LoVo (cell line): ENCODE measurements at regions not wholly inside any gene's neighbourhood (a gene's known extent, or its start where the extent isn't known, plus 50 kb on each side); places are given as distances from the start of the nearest gene placed in this dataset.

ENCODE experiments used
- DNase-seq: peaks from one replicate; pipeline ENCODE4 v3.0.0-alpha.2; 2016; ENCODE audit warnings: low spot score

DNA sequence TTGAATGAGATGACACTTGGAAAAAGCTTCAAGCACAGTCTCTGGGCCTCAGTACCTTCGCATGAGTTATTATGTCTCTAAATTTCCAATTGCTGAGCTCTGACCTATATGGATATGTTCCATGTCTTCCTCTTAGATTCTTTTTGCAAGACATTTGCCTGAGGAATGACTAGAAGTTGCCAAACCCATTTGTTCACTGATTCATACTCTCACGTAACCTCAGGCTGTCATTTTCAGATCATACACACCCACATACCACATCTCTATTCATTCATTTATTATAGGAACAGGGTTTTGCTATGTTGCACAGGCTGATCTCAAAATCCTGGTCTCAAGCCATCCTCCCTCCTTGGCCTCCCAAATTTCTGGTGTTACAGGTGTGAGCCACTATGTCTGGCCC is 2137.1 kb upstream of the TENM3 start:
- DNase-seq: no peak

DNA sequence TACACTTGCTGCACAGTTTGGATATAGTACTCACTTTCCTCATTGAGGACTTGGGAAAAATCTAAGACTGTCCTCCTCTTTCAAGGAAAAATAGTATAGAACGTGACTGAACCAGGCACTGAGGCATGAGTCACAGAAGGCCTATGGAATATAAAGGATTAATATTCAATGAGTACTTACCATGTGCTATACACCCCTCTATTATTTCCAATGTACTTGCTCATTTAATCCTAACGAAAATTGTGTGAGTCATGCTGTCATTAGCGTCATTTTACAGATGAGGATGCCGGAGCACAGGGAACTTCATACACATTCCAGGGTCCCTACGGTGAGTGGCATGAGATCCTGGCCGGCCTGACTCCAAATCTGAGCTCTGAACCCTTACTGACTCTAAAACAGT is 2136.2 kb upstream of the TENM3 start:
- DNase-seq: no peak

DNA sequence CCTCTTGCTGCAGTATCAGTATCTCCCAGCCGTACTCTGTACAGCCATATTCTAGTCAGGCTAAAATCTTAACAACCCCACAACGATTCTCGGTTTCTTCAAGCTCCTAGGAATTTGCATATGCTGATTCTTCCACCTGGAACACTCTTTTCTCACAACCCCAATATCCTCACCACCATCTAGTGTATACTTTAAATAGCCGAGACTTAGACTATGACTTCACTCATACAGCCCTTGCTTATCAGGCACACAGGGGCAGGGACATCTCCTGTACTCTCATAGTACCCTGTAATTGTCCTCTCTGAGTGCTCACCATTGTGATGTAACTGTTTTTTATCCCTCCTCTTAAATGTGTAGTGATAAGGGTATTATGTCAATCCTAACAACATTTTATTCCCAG is 2126.4 kb upstream of the TENM3 start:
- no peak for DNase-seq

DNA sequence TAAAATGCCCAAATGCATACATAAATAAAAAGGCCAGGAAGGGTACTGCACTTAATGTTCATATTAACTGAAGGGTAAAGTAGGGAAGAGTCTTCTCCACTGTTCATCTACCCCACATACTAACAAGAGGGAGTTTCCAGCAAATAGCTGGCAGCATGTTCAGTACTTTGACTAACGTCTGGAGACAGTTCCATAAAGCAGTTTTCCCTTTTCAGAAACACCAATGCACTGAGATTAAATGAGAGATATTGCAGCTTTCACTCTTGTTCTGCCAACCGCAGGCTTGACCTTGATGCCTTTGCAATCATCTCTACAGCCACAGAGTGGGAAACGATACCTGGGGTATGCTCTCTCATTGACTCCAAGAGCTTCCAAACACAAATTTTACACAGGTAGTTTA is 2123.1 kb upstream of the TENM3 start:
- no peak for DNase-seq

DNA sequence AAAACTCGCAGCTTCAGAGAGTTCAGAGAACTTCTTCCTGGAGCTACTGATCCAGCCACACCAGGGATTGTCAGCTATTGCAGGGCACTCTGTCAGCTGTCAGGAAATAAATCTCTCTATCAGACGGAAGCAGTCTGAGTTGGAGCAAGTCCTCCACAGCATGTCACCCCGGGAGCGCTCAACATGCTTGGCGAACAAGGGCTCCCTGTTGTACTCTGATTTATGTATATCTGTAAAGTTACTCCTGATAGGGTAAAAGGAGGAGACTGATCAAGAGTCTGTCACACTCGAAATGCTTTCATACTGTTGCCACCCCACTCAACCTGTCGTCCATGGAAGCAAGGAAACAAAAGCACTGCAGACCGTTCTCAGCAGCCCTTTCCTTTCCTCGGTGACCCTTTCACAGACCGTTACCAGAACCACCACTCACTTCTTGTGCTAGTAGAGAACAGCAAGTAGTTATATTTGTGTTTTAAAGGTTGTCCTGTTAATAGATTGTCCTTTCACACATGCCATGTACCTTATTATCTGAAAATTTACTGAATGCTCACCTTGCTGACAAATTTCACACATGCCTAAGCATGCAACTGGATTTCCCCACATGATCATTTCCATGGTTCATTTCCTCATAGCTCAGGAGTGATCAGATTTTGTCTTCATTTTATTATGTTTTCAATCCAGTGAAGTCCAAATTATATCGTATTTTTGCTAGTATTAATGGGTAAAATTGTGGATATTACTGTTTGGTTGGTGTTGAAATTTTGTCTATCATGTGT is 2108.9 kb upstream of the TENM3 start:
- DNase-seq: peak; percentile 4

DNA sequence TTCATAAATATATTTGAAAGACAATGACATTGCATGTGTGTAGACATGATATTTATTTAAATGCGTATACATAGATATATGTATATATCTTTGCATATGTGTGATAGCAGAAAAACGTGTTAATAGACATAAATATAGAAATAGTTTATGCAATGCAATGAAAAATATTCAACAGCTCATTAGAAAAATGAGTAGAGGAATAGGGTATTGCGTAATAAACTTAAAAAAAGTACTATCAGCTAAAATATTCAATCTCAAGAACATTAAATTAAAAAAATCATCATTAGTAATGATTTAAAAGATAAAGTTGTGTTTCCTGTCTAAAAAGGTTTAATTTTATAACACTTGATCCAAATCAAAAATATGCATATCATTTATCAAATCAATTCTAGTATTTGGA is 2101.5 kb upstream of the TENM3 start:
- DNase-seq: no peak

DNA sequence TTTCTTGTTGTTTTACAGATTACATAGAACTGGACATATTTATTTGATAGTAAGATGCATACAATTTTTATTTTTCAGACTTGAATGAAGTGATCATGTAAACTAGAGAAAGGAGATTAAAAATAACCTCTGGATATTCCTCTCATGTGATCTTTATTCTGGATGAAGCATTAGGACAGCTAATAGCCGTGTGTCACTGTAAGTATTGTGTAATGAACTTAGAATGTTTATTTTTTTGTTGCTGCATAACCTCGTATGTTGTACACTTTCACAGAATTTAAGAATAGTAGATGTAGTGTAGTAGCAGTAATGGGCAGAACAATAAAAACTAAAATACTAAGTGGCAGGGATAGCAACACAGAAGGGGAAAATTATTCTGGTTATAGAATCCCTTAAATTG is 2094.5 kb upstream of the TENM3 start:
- no peak for DNase-seq

DNA sequence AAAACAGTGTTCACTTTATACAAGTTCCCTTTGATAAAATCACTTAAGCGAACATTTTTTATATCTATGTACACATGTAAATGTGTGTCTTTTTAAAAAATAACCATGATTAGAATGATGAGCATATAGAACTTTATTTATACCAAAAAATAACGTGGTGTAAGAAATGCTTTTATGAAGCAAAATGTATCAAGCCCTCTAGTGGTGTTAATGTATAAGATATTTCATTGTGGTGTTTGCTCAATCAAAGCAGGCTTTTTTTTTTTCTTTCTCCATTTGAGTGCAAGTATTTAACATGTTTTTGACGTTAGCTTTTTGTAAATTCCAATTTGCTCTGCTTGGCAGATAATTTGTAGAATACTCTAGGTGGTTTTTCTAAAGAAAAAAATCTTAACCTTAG is 2092.4 kb upstream of the TENM3 start:
- DNase-seq: peak; percentile 4

DNA sequence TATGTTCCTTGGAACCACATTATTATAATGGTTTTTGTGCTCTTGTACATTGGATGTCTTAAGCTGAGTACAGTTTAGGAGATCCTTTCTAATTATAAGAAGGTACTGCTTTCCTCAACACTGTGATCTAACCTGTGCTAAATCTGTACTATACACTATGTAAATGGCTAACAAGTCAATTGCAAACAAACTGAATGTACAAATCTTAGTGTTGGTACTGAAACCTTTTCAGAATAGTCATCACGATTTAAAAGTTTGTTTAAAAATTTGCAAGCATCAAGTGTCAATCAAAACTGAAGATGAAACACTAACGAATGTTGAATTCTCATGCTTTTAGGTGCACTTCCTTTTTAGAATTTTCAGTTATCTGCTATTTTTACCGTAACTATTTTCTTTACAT is 2090.4 kb upstream of the TENM3 start:
- no peak for DNase-seq

DNA sequence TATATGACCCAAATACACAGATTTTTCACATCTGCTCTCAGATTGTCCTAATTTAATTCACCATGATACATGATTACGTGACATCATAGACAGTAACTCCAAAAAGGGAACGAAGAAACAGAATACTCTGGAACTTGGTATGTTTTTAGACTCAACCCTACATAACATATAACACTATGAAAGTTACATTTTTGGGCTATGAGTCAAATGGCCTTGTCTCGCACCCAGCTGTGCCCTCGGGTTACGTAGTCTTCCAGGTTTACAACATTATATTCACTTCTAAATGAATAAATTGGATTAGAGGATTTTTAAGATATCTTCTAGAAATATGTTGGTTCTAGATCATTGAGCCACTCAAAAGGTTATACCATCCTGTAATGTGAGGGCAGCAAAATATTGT is 2089.6 kb upstream of the TENM3 start:
- no peak for DNase-seq

DNA sequence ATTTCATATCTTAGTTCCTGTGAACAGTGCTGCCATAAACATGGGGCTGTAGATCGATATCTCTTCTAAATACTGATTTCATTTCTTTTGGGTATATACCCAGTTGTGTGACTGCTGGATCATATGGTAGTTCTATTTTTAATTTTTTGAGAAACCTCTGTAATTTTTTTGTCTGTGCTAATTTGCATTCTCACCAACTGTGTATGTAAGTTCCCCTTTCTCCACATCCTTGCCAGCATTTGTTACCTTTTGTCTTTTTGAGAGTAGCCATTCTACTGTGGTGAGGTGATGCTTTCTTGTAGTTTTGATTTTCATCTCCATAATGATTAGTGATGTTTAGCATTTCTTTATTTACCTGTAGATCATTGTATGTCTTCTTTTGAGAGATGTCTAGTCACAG is 2086.5 kb upstream of the TENM3 start:
- DNase-seq: no peak

DNA sequence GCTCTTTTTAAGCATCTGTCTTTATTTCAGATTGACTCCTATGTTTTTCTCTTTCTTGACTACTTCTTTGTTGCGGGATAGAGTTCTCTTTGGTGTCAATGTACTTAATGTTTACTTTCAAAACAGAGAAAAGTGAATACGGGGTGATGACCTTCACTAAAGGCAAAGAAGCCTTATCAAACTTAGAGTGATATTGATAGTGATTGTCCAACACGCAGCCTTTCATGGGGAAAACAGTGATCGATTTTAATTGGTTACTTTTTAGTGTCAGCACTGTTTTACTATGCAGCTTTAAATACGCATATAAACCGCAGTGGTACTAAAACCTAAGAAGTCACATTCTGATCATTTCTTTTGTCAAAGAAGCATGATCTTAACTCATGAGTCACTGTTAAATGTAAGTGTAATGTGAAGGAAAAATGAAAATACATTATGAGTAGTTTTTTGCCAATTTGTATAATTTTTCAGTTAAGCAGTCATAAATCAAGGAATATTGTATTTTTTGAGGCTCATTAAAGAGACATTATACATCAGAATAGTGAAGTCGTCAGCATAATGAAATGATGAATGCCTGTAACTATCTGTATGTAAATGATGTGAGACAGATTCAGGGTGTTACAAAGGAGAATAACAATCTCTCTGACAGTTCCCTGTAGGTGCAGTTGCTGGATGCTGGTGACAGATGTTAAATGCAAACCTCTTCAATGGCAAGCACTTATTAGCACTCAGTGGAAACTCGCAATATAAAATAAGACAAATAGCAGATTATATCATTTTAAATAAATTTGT is 2082.8 kb upstream of the TENM3 start:
- no peak for DNase-seq

DNA sequence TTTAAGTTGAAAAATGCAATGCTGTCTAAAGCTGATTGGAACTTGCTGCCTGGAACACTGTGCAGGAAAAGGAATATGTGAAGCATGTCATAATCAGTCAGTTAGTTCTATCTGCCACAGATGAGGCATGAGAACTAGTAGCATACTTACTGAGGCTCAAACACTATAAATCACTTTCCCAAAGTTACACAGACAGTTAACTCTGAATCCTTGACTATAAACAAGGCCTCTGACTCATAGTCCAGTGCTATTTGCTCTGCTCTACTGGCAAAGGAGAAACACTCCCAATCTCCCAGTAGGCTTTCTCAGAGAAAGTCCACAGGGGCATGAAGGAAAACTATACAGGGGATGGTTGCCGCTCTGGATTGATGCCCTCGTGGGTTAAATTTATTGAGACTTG is 2078.4 kb upstream of the TENM3 start:
- no peak for DNase-seq

DNA sequence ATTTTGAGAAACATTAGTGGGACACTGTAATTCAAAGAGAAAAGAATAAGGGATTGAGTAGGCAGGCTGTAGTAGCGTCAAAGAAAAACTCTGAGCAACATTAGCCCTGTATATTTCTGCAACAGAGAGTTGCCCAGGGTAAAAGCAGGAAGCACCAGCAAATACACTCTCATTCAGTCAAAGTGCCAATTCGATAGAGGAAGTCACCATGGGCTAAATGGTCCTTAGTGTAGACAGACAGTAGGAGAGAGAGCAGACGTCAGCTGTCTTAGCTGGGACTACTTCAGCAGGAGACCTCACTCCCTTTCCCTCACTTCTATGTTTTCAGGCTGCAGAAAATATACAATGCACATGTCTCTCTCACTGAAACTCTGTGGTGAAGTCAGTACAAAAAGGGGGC is 2073.8 kb upstream of the TENM3 start:
- no peak for DNase-seq

DNA sequence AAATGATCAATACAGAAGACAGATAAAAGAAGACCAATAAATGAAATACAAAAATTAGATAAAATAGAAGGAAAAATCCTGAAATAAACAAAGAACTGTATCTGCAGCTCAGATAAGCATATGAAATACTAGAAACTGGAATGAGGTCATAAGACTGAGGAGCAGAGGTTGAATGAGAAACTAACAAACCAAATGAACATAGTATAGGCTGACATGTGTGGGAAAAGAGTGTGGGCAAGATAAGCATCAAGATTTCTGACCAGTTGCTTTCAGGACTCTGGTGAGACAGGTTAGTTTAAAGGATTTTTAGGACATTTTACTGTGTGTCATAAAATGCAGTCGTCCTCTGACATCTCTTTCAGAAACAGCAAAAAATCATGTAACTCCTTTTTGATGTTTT is 2073.2 kb upstream of the TENM3 start:
- DNase-seq: no peak

DNA sequence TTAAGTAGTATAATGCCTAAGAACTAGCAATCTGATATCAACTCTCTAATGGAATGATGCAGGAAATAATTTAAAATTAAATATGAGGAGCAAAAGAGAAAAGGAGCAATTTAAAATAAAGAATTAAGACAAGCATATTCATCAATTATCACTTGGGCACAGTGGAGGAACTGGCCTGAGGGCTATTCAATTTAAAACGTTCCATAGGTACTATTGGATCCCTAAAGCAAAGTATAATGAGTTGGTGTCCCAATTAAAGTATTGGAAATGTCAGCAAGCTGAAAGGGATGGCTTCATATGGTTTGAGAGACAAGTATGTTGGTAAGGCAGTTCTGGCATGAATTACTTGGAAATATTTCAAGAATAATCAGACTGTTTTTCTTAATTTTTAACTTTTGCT is 2064.1 kb upstream of the TENM3 start:
- DNase-seq: no peak

DNA sequence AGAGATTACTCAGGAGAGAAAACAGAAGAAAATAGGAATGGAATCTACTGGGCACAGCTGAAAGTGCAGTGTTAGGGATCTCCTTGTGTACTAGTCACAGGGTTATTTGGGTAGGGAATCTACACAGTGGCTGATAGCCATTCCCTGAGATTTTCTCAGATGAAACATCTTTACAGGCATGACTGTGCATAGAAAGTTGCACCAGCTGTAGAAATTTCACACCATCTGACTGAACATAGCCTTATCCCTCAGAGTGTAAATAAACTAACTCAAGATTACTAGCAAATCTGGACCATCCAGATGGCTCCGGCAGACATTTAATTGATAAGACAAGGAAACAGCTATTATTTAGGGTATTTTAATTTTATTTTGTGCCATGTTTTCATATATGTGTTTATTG is 2053.5 kb upstream of the TENM3 start:
- no peak for DNase-seq

DNA sequence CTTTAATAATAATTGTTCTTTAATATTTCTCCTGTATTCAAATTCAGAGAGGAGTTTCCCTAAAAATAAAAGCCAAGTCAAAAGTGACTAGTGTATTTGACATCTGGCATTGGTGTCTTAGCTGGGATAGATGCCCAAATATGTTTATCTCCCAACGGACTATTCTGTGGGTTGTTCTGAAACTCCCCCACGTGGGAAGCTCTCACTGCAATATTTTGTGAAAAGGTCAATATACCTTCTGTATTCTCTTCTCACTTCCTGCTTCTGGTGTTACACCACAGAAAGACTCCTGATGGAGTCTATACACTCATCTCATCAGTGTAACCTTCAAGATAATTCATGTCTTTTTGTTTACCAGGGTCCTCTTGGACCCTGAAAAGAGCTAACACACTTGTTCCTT is 2052.8 kb upstream of the TENM3 start:
- no peak for DNase-seq

DNA sequence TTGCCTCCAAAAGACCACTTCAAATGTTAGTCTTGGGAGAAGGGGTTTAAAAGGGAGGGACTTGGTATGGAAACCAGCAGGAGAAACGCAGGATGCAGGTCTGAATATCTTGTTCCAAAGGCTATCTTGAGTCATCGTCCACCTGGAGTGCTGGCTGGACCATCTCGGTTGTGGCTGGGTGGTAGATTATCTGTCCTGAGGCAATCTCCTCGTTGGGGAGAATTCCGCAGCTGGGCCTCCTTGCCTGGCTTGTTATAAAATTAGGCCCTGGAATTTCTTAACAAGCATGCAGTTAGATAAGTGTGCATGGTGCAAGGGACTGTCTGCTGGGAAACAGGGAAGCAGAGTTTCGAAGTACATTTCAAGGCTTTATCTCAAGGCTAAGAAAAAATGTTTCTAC is 2045.7 kb upstream of the TENM3 start:
- DNase-seq: no peak

DNA sequence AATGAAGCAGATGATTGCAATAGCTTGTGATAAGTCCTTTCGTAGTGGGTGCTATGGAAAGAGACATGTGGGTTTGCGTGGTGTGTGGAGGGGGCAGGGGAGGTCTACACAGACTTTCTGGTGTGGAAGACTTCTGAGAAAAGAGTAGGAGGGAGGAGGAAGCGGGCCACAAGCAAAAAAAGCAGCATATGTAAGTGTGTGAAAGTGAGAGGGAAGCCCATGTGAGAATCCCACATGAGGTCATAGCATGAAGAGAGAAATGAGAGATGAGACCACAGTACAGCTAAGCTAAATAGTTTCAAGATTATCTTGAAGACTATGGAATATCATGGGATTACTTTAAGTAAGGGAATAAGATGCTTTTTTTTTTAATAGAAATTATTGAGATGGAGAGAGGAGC is 2039.9 kb upstream of the TENM3 start:
- DNase-seq: no peak

DNA sequence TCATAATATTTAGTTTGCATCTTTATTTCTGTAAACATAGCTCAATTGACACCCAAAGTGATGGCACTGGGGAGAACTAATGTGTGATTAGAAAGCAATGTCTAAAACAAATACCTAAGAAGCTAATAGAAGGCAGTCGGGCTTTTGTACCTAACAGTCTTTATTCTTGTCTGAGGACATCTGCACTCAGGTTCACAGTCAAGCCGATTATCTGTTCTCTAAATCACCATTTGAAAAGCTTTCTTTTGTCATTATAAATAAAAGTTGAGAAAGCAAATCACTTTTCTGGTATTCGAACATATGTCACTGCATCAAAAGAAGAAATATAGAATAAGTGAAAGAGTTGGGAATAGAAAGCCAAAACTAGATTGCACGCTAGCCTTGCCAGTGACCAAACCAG is 2037.9 kb upstream of the TENM3 start:
- DNase-seq: no peak

DNA sequence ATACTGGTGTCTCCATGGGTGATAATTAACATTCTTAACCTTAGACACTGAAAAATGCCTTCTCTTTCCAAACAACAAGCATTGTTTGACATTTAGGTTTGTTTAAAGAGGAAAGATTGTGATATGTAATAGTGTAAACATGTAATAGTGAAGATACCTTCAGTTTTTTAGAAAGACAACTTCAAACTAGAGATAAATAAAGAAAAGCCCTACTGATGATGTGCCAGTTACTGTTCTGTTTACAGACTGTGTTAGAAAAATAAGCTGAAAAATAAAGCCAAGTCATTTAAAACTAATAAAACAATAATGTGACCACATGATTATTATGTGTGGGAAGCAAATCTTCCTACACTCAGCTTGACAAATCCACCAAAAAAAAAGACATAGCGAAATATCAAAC is 2035.3 kb upstream of the TENM3 start:
- DNase-seq: no peak

DNA sequence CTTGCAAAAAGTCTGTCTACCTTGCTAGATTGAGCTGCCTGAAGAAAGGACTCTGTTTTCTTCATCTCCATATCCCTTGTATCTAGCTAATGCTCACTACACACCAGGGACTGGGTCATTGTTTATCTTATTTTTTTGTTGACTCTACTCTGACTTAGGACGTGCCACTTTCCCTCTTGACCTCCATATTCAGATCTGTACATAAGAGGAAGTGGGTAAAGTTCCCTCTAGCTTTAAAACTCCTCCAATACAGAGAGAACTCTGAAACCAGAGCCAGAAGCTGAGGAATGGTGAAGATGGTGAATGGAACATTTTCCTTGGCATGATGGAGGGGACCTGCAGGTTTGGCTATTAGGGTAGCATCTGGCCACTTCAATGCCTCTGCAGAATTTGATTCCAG is 2026.1 kb upstream of the TENM3 start:
- DNase-seq: no peak

DNA sequence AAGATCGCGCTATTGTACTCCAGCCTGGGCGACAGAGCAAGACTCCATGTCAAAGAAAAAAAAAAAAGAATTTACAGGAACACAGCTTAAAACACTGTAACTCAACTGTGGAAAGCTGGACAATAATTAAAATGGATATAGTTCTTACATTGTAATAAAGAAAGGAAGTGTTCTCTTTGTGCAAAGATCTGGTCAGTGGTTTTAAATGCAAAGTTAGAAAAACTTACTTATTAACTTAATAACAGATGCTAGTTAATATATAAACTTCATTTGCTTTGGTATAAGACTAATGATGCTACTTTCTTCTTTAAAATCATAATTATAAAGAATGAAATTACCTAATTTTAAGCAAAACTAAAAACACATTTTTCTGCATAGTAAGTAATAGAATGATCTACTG is 2024.1 kb upstream of the TENM3 start:
- DNase-seq: no peak
